GM18519 (cell line): ENCODE measurements at regions not wholly inside any gene's neighbourhood (a gene's known extent, or its start where the extent isn't known, plus 50 kb on each side); places are given as distances from the start of the nearest gene placed in this dataset.

Experiments
- ATAC-seq: cut with Tn5 transposase; IDR thresholded peaks from one replicate; pipeline ENCODE4 v1.9.1; 2021; ENCODE audit warnings: mild to moderate bottlenecking, moderate library complexity; ENCODE audit not compliant: unreplicated experiment, low FRiP score

GRCh38 chr5:133780619-133781280 is 168.4 kb upstream of the FSTL4 start:
- no peak for ATAC-seq

- ATAC-seq = no peak
These were observed 167.6 kb upstream of the FSTL4 start for GRCh38 chr5:133779828-133780475.

- no peak for ATAC-seq
These were observed 166.3 kb upstream of the FSTL4 start for GRCh38 chr5:133778636-133779035.

GRCh38 chr5:133777951-133778350 is 165.6 kb upstream of the FSTL4 start:
- ATAC-seq = no peak

- ATAC-seq = no peak
These were observed 163.4 kb upstream of the FSTL4 start for GRCh38 chr5:133775584-133776304.

GRCh38 chr5:133773247-133774202 is 161.2 kb upstream of the FSTL4 start:
- no peak for ATAC-seq

- no peak for ATAC-seq
These were observed 157.5 kb upstream of the FSTL4 start for GRCh38 chr5:133769842-133770241.

- no peak for ATAC-seq
These were observed 151.4 kb upstream of the FSTL4 start for GRCh38 chr5:133763744-133764143.

- ATAC-seq = no peak
These were observed 149.3 kb upstream of the FSTL4 start for GRCh38 chr5:133761632-133762031.

GRCh38 chr5:133760532-133760931 is 148.2 kb upstream of the FSTL4 start:
- ATAC-seq = no peak

- ATAC-seq = no peak
These were observed 146.3 kb upstream of the FSTL4 start for GRCh38 chr5:133758641-133759040.

- no peak for ATAC-seq
These were observed 145.1 kb upstream of the FSTL4 start for GRCh38 chr5:133757396-133757945.

GRCh38 chr5:133756756-133757155 is 144.4 kb upstream of the FSTL4 start:
- no peak for ATAC-seq

GRCh38 chr5:133756036-133756435 is 143.7 kb upstream of the FSTL4 start:
- ATAC-seq = no peak

GRCh38 chr5:133754575-133755169 is 142.3 kb upstream of the FSTL4 start:
- no peak for ATAC-seq

- ATAC-seq = no peak
These were observed 141.5 kb upstream of the FSTL4 start for GRCh38 chr5:133753856-133754255.

GRCh38 chr5:133751846-133752245 is 139.5 kb upstream of the FSTL4 start:
- no peak for ATAC-seq

- no peak for ATAC-seq
These were observed 139.1 kb upstream of the FSTL4 start for GRCh38 chr5:133751421-133751820.

- ATAC-seq = no peak
These were observed 138.5 kb upstream of the FSTL4 start for GRCh38 chr5:133750856-133751255.

- no peak for ATAC-seq
These were observed 138.0 kb upstream of the FSTL4 start for GRCh38 chr5:133750356-133750755.
